ENCODE measurements at regions not wholly inside any gene's neighbourhood (a gene's known extent, or its start where the extent isn't known, plus 50 kb on each side); places are given as distances from the start of the nearest gene placed in this dataset.

DNA sequence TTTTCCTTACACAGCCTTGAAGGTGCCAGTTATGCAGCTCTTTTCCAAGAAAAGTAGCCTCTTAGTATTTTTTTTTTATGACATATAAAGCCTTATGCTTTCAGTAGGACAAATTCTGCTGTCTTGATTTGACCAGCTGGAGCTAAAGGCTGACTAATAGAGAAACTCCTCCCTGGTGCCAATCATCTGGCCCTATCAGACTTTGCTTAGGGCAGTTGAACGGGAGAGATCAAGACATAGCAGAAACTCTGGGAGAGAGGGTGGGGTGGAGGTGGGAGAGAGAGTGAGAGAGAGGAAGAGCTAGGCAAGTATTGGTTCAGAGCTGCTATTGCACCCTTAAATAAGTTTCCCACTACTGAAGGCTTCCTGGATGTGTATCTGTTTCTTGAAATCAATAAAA is 100.2 kb downstream of the SEC61B start:
- ATAC-seq, result no peak
- DNase-seq, result no peak
- intact Hi-C loops (cut with DNase I, micrococcal nuclease), result no loop called here

DNA sequence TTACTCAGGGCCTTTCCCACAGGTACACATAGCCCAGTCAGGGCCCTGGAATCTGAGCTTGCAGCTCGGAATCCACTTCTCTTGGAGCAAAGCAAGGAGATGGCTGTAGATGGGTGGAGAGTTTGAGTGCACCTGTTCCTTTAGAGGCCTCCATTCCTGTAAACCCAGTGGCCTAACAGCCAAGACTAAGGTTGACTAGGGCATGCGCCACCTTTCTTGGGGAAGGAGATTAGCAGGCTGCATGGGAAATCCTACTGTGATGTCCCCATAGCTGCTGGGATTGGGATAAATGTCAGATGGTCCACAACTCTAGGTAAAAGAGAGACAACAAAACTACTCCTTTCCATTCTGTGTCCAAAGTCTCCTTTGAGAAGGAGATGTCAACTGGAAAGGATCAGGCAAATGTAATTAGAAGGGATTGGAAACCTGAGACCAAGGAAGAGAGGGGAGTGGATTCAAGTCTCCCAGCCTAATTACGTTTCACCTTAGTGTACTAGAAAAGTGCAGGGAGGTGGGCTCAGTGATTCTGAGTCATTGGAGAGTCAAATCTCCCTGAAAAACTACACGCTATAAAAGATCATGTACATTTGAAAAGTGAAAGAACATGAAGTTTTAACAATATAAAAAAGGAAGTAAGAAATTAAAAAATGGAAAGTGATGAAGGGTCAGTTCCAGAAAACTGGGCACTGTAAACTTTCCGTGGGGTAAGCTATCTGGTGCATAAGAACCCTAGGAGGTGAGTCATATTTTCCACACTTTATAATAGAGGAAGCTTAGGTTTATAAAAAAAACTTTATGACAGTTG is 104.2 kb downstream of the SEC61B start:
- no peak for ATAC-seq
- intact Hi-C loops (cut with DNase I, micrococcal nuclease), result no loop called here
- DNase-seq, result no peak

DNA sequence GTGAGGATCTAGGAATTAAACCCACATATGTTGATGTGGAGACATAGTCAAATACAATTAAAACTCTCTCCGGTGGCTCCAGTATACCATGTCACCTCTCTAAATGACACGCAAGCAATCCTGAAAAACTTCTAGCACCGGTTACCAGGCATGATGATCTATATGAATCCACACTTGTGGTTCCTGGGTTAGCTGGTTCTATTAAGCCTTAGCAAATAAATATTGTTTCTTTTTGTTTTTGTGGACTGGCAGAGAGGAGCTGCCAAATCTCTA is 104.8 kb downstream of the SEC61B start:
- DNase-seq (no peak), ATAC-seq (no peak)
- intact Hi-C loops (cut with DNase I, micrococcal nuclease), result no loop called here

DNA sequence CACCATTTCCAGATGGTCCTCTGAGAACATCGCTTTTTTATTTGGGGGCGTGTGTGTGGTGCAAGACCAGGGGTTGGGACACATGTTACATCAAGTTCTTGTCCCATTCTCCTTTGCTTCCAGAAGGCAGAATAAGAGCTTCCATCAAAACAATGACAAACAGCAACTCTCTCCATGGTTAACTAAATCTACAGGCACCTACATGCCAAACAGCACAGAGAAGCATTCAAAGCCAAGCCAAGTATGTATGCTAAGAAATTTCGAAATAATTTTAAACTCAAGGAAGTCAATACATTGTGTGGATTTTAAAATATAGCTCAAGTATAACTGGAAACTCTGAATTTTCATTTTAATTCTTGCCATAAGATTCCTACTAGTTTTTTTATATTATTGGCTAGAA is 105.6 kb downstream of the SEC61B start:
- intact Hi-C loops (cut with DNase I, micrococcal nuclease), result no loop called here
- ATAC-seq (no peak), DNase-seq (no peak)

DNA sequence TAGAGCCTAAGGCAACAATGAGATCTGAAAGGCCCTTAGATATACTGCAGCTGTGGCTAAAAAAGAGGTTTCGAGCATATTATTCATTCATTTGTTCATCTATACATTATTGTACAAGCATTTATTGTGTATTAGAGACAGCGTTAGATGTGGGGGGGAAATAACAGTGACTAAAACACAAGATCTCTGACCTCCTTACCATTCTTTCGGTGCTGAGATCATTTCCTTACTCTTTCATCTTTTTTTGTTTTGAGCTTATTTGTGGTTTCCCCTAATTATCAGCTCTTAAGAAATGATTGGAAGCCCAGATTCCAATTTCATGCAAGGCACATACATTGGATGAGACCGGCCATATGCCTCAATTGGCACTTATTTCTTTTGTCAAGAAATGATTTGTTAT is 113.2 kb downstream of the SEC61B start:
- ATAC-seq, result no peak
- DNase-seq, result no peak
- intact Hi-C loops (cut with DNase I, micrococcal nuclease), result no loop called here

DNA sequence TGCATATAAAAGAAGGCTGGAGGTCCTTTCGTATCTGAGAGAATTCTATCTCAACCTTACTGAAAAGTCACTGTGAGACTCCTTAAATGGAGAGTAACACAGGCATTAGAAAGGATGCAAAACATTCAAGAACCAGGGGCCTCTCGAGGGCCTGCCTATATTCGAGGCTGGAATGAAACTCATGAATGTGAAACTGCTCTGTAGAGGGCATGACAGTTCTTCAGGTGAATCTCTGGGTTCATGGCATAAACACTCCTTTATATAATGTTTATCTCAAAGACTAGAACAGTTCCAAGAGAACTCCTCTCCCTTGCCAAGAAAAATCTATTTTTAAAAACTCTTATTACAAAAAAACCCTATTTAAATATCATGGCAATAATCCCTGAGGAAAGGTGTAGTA is 113.9 kb downstream of the SEC61B start:
- ATAC-seq, result no peak
- intact Hi-C loops (cut with DNase I, micrococcal nuclease), result no loop called here
- no peak for DNase-seq

DNA sequence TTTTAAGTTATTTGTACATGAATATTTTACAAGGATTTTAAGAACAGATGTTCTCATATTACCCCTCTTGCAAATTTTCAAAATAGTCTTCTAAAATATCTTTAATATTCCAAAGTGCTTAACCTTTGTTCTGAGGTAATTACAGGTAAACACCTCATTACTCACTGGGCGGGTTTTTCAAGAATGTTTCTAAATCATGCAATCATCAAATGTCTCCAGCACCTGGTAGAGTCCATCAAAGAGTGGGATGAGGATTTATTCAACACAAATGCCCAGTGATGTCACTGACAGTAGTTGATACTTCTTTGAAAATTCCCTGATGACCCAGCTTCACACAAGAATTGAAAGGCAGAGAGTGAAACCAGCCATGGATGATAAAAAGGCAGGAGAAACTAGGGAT is 114.4 kb downstream of the SEC61B start:
- ATAC-seq, result no peak
- intact Hi-C loops (cut with DNase I, micrococcal nuclease), result no loop called here
- DNase-seq, result no peak

DNA sequence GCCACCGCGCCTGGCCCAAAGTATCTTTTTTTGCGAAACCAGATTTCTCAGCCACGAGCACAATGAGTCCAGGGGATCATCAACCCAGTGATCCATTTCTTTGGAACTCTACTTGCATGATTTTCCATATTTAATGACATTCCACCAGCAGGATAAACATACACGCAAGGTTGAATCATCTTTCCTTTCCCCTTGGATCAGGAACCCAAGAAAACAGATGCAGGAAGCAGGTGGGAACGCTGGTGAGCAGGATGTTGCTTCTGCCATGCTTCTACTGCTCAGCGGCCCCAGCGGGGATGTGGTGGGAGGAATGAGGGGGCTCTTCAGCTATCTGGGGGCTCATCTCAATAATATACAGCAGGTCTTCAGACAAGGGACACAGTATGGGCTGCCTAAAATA is 118.2 kb downstream of the SEC61B start:
- no peak for DNase-seq
- no peak for ATAC-seq
- intact Hi-C loops (cut with DNase I, micrococcal nuclease), result no loop called here

DNA sequence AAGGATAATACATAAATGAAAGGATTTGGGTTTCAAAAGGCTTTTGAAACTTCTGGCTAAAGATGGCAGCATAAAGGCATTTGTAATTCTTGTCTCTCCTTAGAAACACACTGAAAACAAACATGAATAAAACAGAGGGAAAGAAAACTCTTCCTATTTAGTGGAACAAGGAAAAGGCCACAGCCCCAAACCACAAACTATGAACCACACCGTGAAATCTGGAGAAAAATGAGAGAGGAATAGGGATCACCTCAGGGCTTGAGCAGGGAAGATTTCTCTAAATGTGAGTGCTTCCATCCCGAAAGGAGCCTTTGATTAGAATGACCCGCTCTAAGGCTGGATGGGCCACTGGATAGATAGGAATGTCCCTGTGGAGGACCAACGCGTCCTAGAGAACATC is 119.6 kb downstream of the SEC61B start:
- intact Hi-C loops (cut with DNase I, micrococcal nuclease), result no loop called here
- ATAC-seq, result no peak
- no peak for DNase-seq

DNA sequence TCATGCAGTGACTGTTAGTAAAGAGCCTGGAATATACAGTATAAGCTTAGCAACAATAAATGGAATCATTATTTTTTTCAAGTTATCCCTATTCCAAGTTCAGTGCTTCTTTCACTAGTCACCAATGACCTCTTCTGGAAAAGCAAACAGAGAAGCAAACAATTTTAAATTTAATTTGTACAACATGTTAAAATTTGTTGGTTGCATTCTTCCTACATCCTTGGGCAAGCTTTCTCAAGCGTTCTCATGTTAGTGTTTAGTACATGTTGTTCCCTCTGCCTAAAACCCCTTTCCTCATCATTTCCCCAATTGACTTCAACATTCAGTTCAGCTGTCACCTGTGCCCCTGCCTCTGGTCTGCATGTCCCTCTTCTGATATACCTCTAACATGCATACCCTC is 123.4 kb downstream of the SEC61B start:
- no peak for ATAC-seq
- intact Hi-C loops (cut with DNase I, micrococcal nuclease), result no loop called here
- DNase-seq, result no peak

DNA sequence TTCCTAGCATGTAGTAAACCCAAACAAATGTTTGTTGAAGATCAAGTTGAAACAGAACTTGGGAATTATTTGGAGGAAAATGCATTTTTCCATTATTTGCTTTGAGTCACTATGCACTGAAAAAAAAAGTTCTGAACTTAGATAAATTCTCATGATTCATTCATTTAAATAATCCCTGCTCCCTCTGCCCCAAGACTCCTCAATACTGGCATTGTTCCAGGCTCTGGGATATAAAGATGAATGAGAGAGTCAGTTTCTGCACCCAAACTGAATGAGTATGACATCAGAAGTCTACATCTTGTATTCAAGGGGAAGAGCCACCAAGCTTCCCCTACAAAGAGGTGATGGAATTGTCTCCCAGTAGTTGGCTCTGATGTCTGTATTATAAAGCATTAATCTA is 123.9 kb downstream of the SEC61B start:
- intact Hi-C loops (cut with DNase I, micrococcal nuclease), result no loop called here
- DNase-seq, result no peak
- no peak for ATAC-seq

DNA sequence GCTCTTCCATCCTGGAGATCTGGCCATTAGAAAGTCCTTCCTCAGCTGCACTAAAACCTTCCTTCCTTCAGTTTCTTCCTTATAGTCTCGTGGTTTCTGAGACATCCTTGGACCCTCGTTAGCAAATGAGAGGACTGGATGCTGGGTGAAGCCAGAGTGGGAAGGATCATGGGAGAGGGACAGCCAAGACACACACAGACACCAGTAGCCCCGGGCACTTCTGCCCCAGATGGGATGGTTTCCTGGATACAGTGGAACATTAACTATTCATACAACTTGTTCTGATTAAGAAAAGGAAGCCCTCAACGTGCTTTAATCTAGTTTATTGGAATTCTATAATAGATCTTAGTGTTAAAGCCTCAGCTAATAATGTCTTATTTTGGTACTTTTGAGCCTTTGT is 125.5 kb downstream of the SEC61B start:
- intact Hi-C loops (cut with DNase I, micrococcal nuclease), result no loop called here
- DNase-seq, result no peak
- ATAC-seq, result no peak

DNA sequence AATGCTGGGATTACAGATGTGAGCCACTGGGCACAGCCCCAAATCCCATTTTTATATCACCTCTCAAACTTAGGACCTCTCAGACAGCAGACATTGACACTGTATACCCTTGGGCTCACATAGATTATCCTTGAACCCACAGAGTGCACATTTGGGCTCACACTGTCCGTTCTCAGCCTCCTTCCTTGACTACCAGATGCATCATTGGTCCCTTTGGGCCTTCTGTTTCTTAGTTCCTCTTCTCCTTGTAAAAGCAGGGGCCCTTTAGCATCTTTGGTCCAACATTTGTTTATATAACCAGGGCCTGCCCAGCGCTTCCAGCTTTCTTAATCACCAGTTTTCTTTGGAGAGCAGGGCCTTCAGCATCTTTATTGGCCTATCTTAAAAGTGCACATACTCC is 126.2 kb downstream of the SEC61B start:
- DNase-seq, result no peak
- intact Hi-C loops (cut with DNase I, micrococcal nuclease), result no loop called here
- no peak for ATAC-seq

DNA sequence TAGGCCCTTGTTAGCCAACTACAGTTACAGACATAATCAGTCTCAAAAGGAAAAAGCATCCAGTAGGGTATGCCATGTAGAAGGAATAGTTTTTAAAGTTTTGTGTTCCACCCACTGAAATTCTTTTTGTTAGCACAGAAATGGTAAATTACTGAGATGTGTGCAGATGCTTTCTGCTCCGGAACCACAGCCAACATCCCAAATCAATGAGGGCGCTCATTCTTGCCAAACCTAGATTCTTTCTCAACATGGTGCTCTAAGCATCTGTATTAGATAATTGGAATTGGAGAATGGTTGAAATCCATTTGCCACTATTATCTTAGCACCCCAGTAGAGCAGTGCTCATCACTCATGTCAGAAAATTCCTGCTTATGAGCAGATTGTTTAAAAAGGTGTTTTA is 127.8 kb downstream of the SEC61B start:
- intact Hi-C loops (cut with DNase I, micrococcal nuclease), result no loop called here
- no peak for DNase-seq
- ATAC-seq, result no peak

DNA sequence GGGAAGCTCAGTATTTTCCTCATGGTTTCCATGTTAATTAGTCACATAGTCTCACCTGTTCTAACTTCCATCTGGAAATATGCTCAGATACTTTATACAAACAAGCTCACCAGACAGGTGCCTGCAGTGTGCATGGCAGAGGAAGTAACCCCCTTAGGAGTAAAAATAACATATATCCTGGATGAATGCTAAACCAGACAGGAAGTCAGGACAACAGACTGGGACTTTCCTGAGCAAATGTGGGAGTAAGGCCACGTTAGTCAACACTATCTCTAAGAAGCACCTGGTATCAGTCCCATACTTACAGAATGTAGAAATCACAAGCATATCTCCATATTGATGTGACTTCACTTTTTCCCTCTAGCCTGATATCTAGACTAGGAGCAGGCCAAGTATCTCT is 128.4 kb downstream of the SEC61B start:
- DNase-seq (no peak), ATAC-seq (no peak)
- intact Hi-C loops (cut with DNase I, micrococcal nuclease), result no loop called here

DNA sequence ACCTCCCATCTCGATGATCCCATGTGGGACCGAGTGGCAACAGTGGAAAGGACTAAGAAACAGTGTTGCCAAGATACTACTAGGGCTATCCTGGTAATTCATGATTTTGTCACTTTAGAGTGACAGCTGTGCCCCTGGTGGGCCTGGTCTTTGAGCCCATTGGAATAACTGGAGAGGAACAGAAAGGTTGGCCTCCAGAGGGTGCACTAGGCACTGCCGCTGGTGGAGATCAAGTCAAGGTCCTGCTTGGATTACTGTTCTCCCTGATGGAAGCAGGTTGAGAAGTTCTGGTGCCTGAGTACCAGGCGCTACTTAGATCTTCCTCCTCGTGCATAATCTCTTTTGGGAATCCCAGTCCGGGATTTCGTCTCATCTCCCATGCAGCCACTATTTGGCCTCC is 129.6 kb downstream of the SEC61B start:
- ATAC-seq (no peak), DNase-seq (no peak)
- intact Hi-C loops (cut with DNase I, micrococcal nuclease), result no loop called here

DNA sequence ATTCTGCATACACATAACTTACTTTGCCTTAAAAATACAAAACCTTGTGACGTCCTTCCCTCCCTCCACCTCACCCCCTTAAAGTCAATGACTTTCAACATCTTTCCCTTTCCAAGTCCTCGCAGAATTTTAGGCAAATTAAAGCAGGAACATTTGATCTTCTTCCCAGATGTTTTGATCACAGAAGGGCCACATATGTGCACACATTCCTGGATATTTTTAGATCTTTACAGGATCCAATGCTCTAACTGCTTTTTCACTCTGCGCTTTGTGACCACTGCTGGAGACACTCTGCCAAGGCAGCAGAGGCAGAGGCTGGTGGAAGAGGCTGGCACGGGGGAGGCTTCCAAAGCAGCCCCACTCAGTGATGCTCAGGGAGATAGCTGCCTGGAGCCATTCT is 130.7 kb downstream of the SEC61B start:
- intact Hi-C loops (cut with DNase I, micrococcal nuclease), result no loop called here
- ATAC-seq (no peak), DNase-seq (no peak)

DNA sequence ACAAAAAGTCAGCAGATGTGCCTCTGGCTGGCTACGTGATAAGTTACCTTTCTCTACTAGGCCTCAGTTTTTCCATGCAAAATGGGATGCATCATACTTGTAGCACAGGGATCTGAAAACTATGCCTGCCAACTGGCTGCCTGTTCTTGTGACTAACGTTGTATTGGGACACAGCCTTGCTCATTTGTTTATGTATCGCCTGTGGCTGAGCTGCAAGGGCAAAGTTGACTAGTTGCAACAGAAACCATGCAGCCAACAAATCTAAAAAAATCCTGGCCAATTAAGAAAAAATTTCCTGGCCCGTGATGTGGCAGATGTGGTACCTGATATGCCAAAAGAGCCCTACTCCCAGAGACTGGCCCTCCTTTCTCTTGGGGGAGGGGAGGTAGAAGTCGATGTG is 131.3 kb downstream of the SEC61B start:
- ATAC-seq (no peak), DNase-seq (no peak)
- intact Hi-C loops (cut with DNase I, micrococcal nuclease), result no loop called here

DNA sequence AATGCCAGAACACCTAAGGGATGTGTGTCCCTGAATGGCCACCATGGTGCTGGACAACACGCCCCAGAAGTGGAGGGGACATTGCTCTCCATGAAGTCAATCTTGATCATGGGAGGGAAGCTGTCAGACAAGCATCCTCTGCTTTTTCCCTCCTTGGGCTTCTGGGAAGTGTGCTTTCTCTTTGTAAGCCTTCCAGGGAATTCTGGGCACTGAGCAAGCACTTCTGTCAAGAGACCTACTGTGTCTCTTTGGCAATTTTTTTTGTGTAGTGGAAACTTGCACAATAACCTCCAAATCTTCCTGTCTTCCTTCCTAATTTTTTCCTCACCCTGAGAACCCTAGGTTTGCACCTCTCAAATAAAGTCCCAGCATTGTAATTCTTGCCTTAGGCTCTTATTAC is 132.0 kb downstream of the SEC61B start:
- no peak for ATAC-seq
- intact Hi-C loops (cut with DNase I, micrococcal nuclease), result no loop called here
- DNase-seq, result no peak

DNA sequence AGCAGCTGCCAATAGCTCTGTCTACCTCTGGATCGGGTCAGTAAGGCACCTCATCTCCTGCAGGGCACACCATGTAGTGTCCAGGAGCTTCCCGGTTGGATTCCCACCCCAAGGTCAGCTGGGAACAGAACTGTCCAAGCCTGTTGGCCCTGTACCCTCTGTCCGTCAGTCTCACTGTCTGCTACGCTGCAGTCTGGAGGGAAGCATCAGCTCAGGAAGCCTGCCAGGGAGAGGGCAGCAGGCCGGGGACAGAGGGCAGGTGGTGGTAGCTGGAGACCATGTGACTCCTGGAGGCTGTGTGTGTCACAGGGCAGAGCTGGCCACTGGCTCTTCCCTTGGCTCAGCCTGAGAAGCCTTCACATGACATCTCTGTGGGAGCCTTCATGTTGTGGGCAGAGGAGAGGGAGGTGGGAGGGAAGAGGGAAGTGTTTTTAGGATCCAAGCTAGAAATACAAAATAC is 134.5 kb downstream of the SEC61B start:
- DNase-seq, result no peak
- intact Hi-C loops (cut with DNase I, micrococcal nuclease), result no loop called here

DNA sequence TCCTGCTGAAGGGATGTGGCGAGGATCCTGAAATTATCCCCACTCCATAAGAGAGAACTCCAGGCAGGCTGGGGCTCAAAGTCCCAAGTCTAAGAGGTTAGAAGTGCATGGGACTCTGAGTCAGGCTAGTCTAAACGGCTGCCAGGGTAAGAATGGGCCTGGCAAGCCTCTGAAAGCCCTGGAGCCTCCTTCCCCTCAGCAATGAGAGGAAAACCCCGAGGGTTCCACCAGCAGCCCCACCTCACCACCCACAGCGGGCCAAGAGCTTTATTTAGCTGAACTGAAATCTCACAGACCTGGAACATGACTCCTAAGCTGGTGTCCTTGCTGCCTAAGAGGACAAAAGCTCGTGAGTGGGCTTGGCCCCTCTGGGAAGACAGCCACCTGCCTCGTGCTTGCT is 135.5 kb downstream of the SEC61B start:
- intact Hi-C loops (cut with DNase I, micrococcal nuclease), result no loop called here
- peak in 1 of 2 donors; percentile 30 for DNase-seq
- no peak for ATAC-seq

More for the DNA sequence above, 134.5 kb downstream of the SEC61B start:
- no peak for ATAC-seq

DNA sequence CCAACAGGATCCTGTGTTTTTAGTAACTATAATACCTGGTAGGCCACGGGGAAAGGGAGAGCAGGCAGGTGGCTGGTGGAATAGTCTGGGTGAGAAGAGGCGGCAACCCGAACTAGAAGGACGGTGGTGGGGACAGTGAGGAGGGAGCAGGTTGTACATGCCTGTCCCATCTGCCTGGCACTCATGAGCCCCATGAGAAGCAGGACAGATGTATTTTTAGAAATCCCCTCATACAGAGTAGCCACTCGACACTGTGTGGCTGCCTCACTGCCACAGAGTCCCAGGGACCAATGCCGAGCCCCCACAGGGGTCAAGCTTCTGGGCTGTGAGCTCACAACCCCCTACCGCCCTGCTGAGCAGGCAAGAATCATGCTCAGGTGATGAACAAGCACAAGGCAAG is 136.6 kb downstream of the SEC61B start:
- no peak for ATAC-seq
- no peak for DNase-seq
- intact Hi-C loops (cut with DNase I, micrococcal nuclease), result no loop called here

Data from left colon (tissue), 2 donors.